ENCODE measurements at regions not wholly inside any gene's neighbourhood (a gene's known extent, or its start where the extent isn't known, plus 50 kb on each side); places are given as distances from the start of the nearest gene placed in this dataset.
"Not testable (repeated sequence)": the region's sequence is repeated elsewhere in the genome, so short reads cannot be mapped to it uniquely, and the experiment has no call there.

DNA sequence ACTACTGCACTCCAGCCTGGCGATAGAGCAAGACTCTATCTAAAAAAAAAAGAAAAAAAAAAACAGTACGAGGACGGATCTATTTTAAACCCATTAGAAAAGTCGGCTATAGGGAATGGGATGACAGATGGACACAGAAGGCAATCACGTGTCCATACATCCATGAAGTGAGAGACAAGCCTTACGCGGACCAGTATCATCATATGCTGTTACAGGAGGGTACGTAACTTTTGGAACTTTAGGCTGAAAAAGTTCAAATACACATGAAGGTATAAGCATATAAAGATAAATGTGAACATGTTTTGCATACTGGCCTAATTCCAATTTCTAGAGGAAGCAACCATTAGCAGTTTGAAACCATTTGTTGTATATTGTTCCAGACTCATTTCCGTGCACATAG lies 109.8 kb upstream of the EXOC2 start:
- TF ChIP-seq, protein P1, sequence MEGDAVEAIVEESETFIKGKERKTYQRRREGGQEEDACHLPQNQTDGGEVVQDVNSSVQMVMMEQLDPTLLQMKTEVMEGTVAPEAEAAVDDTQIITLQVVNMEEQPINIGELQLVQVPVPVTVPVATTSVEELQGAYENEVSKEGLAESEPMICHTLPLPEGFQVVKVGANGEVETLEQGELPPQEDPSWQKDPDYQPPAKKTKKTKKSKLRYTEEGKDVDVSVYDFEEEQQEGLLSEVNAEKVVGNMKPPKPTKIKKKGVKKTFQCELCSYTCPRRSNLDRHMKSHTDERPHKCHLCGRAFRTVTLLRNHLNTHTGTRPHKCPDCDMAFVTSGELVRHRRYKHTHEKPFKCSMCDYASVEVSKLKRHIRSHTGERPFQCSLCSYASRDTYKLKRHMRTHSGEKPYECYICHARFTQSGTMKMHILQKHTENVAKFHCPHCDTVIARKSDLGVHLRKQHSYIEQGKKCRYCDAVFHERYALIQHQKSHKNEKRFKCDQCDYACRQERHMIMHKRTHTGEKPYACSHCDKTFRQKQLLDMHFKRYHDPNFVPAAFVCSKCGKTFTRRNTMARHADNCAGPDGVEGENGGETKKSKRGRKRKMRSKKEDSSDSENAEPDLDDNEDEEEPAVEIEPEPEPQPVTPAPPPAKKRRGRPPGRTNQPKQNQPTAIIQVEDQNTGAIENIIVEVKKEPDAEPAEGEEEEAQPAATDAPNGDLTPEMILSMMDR (conservative IDR thresholded peaks at IDR 0.05; ENCODE audit: low read depth, low read length): no peak
- no peak overlapping the region for H3K4me3 ChIP-seq (ENCODE audit: low read depth, low read length)
- no peak for DNase-seq (ENCODE audit: low read depth)

DNA sequence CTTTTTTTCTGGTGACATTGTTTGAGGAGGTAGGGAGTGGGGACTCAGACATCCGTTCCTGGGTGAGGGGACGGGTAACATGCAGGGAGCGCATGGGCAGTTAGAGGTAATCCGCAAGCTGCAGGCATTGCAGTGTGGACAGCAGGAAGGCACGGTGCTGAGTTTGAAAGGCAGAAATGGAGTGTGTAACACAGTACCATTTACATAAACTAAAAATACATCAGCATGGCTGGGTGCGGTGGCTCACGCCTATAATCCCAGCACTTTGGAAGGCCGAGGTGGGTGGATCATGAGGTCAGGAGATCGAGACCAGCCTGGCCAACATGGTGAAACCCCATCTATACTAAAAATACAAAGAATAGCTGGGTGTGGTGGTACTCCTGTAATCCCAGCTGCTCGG lies 109.3 kb upstream of the EXOC2 start:
- not testable (repeated sequence) for H3K4me3 ChIP-seq (ENCODE audit: low read depth, low read length); DNase-seq (ENCODE audit: low read depth)

DNA sequence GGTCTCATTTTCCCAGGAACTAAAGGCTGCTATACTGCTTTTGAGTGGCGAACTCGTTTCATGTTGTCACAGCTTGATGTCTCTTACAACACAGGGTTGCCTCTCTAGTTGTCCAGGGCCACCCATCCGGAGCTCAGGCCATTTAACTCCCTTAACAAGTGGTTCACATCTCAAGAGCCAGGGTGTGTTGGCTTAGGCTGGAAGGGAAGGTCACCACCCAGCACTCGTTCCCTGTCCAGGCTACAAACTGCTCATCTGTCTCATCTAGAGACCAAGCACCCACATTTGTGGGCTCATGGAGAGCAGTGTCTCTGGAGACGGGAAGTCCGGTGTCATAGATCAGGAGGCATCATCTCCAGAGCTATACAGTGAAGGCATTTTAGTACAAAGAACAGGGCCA lies 106.8 kb upstream of the EXOC2 start:
- TF ChIP-seq, protein P1 (conservative IDR thresholded peaks at IDR 0.05; ENCODE audit: low read depth, low read length): no peak

DNA sequence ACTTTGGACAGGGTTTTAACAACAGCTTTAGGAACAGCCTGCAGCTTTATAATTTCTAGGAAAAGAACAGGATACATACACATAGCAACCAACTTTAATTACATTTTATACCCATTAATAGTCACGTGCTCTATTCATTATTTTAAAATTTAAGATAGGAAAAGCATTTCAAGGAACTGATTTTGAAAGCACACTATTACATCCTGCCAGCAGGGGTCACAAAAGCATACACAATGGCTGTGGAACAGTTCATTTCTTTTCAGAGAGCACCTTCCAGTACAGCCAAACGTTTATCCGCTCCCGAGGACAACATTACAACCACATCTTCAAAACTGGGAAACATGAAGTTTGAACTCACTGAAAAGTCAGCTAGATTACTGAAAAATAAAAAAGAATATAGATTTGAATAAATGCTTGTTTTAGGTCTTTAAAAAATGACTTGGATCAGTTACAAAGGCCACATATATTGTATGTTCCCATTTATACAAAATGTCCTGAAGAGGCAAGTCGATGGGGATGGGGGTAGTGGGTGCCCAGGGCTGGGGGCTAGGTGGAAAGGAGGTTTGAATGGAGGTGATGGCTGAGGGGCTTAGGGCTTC lies 104.6 kb upstream of the EXOC2 start:
- DNase-seq (ENCODE audit: low read depth): peak; percentile 81
- TF ChIP-seq, protein P1 (conservative IDR thresholded peaks at IDR 0.05; ENCODE audit: low read depth, low read length): peak; percentile 81
- H3K4me3 ChIP-seq (ENCODE audit: low read depth, low read length): no peak overlapping the region

More for the DNA sequence above, 106.8 kb upstream of the EXOC2 start:
- no peak for DNase-seq (ENCODE audit: low read depth)
- no peak overlapping the region for H3K4me3 ChIP-seq (ENCODE audit: low read depth, low read length)

DNA sequence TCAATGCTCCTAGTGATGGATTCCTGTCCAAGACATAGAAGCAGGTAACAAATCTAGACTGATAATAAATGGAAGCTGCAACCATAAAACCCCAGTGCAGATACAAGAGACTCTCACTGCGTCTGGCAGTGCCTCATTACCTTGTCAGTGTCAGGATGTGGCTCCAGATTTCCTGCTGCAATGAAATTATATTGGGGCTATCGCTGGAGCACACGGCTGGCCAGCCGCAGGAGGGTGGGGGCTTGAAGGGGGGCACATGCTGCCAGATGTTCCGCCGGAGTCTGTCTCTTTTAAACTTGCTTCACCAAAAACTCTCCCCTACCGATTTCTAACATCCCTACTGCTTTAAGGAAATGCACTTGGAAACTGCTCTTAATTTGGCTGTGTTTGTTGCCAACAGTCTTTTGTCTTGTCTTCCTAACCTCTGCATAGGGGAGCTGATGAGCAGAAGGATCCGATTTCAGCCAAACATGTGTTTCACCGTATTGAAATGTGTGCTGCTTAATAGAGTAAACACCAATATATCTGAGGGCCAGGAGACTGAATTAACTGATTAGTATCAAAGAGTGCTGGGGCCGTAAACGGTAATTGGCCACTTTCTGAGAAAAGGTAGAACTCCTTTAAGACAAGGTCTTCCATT lies 102.2 kb upstream of the EXOC2 start:
- peak; percentile 6 for DNase-seq (ENCODE audit: low read depth)
- no peak overlapping the region for H3K4me3 ChIP-seq (ENCODE audit: low read depth, low read length)
- TF ChIP-seq, protein P1 (conservative IDR thresholded peaks at IDR 0.05; ENCODE audit: low read depth, low read length): no peak

DNA sequence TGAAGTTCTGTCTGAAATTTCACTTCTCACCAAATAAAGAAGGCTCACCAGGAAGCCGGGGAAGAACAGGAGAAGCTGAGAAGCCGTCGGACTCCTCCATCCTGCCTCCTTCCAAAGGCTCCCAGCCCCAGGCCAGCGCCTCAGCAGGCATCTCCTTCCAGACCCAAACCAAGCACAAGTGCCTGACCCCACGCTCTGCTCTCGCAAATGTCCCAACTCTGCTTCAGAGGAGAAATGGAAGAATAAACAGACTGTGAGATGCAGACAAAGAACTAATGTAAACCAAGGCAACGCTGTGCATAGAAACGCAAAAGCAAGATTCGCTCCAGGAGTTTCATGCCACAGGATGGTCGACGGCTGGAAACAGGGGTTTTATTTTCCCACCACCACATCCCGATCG lies 100.3 kb upstream of the EXOC2 start:
- TF ChIP-seq, protein P1 (conservative IDR thresholded peaks at IDR 0.05; ENCODE audit: low read depth, low read length): no peak
- H3K4me3 ChIP-seq (ENCODE audit: low read depth, low read length): no peak overlapping the region
- DNase-seq (ENCODE audit: low read depth): no peak

DNA sequence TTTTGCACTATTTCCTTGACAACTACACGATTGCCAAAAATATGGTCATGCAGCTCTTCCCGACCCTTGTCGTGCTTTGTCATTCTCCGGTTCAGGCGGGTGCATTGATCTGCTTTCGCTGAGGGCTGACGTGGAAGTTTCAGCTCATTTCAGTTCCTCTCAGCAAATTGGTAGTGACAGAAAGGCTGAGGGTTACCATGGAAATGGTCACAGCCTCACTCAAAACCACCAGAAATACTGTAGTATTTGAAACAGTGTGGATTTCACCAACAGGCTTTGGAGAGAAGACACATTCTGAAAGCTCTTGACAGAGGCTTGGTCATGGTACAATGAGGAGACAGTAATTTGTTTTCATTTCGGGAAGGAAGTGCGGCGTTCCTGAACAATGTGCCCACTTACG lies 99.7 kb upstream of the EXOC2 start:
- DNase-seq (ENCODE audit: low read depth): no peak
- TF ChIP-seq, protein P1 (conservative IDR thresholded peaks at IDR 0.05; ENCODE audit: low read depth, low read length): no peak
- no peak overlapping the region for H3K4me3 ChIP-seq (ENCODE audit: low read depth, low read length)
